HG03095 (cell line): ENCODE measurements at regions not wholly inside any gene's neighbourhood (a gene's known extent, or its start where the extent isn't known, plus 50 kb on each side); places are given as distances from the start of the nearest gene placed in this dataset.

ENCODE experiments used
- ATAC-seq: cut with Tn5 transposase; IDR thresholded peaks from one replicate; pipeline ENCODE4 v1.9.1; 2021; ENCODE audit warnings: moderate library complexity; ENCODE audit not compliant: unreplicated experiment

- ATAC-seq, result no peak
Measured at GRCh38 chr18:76131738-76132137, 363.3 kb downstream of the ZNF516 start.

DNA sequence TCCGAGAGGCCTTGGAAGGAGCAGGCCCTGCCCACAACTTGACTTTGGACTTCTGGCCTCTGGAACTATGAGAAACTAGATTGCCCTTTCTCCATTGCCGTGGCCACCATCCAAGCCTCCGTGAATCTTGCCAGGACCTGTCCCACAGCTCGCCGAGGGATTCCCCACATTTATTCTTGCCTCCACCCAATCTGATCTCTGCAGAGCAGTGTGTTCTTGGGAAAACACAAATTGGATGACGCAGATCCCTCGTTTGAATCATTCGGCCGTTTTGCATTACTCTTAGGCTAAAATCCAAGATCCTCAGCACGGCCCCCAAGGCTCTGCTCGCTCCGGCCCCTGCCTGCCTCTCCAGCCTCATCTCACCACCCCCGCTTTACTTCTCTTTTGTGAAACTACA, 364.2 kb downstream of the ZNF516 start:
- no peak for ATAC-seq

- ATAC-seq, result no peak
Measured at GRCh38 chr18:76126327-76126726, 368.7 kb downstream of the ZNF516 start.

DNA sequence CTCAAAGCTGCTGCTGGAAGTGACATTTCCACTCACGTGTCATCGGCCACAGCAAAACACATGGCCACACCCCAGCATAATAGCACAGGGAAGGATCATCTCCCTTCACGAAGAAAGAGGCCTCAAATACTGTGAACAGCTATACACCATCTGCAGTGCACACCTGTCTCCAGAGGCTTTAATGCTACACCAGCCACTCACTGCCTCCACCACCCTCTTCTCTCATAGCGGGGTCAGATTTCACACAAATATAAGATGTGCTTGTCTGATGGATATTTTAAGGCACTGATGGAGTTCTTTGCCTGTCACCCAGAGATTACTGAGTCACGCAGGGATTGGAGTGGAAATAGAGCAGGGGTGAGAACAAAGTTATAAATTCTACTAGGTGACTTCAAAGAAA, 374.0 kb downstream of the ZNF516 start:
- ATAC-seq, result no peak

GRCh38 chr18:76115580-76115979, 379.5 kb downstream of the ZNF516 start:
- ATAC-seq, result no peak

DNA sequence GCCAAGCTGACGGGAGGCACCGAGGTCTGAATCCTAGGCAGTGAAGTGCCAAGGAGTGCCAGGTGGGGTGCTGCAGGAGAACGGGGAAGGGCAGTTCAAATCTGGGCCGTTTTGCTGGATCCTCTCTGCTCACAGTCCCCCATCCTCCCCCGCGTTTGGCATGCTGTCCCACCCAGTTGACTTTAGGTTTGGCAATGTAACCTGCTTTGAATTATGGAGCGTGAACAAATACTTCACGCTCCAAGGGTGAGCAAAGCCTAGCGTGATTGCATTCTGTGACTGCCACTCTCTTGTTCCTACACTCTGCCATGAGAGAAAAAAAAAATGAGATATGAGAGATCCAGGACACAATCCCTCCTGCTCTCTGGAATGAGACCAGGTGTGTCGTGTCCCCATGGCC, 381.9 kb downstream of the ZNF516 start:
- ATAC-seq, result no peak

GRCh38 chr18:76102626-76103025, 392.4 kb downstream of the ZNF516 start:
- ATAC-seq, result no peak

- ATAC-seq, result no peak
Measured at GRCh38 chr18:76102156-76102555, 392.9 kb downstream of the ZNF516 start.

DNA sequence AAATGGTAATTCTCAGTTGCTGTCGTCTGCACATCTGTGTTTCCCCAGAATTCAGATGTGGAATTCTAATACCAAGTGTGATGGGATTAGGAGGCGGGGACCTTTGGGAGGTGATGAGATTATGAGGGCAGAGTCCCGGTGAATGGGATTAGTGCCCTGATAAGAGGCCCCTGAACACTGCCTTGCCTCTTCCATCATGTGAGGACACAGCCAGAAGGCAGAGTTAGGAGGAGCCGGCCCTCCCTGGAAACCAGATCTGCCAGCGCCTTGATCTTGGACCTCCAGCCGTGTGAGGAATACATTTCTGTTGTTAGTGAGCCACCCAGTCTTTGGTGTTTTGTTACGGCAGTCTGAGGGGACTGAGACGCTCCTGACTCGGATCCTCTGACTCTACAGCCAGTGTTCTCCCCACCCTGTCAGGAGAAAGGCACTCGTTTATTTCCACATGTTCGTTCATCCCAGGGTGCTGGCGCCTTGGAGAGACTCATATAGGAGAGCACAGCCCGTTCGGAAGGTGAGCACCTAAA, 395.0 kb downstream of the ZNF516 start:
- no peak for ATAC-seq

- ATAC-seq, result no peak
Measured at GRCh38 chr18:76098674-76099411, 396.2 kb downstream of the ZNF516 start.

DNA sequence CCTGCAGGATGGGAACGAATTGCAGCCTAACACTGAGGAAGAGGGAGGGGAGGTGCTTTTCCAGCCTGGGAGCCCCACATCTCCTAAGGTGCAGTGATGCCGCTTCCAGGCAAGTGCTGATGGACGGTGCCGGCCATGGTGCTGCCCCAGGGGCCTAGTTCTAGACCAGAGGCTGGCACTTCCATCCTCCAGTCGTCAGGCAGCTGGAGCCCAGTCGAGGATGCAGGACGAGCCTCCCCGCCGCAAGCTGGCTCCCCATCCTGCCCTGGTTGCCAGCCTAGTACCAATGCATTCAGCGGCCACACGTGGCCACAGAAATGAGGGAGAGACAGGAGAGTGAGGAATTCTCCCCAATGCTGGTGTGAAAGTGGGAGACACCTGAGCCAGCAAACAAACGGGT, 413.5 kb downstream of the ZNF516 start:
- ATAC-seq, result no peak

- ATAC-seq, result no peak
Measured at GRCh38 chr18:76080430-76080829, 414.6 kb downstream of the ZNF516 start.

DNA sequence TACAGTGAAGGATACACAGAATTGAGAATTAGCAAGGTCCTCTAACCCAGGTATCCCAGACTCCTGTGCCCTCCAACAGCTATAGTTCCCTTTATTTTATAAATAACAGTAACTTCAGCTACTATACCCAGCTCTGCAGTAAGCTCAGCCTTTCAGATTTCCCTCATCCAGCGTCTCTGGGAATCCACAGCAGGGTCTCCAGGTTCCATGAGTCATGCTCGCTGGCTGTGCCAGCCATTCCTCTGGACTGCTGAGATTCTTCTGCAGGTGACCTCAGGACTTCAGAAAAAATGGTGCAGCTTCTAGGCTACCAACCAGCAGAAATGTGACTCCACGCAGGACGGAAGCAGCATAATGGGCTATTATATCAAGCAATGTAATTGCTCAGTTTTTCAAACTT, 419.3 kb downstream of the ZNF516 start:
- no peak for ATAC-seq

GRCh38 chr18:76064998-76065397, 430.0 kb downstream of the ZNF516 start:
- no peak for ATAC-seq

GRCh38 chr18:76058146-76058545, 436.9 kb downstream of the ZNF516 start:
- no peak for ATAC-seq

DNA sequence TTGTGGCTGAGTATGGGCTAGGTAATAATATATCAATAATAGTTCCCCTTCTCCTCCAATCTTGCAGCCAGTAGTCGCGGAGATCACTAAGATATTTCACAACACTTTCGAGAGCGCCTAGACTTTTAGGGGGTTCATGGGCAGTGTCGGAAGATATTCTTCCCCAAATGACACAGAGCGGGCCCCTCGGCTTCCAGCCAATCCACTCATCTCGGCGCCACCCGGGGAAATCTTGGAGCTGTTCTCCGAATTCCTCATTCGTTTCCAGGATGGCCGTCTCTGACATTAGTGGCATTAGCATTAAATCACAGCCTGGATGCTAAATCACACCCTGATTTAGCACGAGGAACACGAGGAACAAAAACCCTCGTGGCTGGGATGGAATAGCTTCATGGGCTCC, 437.7 kb downstream of the ZNF516 start:
- ATAC-seq, result no peak

DNA sequence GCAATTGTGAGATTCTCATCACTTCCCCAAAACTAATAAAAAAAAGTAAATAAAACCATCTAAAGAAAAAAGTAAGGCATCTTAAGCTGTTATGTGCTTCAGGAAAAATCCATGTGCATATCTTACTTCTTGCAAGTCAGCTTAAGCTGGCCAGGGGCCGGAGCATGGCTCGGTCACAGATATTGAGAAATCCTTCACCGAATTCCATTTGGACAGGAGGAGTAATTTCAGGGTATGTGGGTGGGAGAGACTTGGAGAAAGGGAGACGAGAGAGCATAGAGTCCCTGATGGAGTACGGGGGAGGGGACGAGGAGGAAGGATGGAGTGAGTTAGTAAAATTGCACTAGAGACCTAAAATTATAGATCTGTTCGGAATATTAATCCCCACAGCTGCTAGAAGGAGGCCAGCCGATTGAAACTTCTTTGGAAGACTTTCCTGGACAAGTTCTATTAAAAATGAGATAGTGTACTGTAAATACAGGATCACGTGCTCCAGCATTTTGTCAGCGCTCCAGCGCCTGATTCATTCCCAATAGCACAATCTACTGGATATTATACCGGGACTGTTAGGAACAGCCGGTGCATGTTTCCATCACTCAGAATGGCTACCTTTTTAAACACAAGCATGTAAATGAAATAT, 438.5 kb downstream of the ZNF516 start:
- no peak for ATAC-seq

- ATAC-seq, result no peak
Measured at GRCh38 chr18:76055578-76055977, 439.5 kb downstream of the ZNF516 start.

GRCh38 chr18:76055025-76055424, 440.0 kb downstream of the ZNF516 start:
- no peak for ATAC-seq

DNA sequence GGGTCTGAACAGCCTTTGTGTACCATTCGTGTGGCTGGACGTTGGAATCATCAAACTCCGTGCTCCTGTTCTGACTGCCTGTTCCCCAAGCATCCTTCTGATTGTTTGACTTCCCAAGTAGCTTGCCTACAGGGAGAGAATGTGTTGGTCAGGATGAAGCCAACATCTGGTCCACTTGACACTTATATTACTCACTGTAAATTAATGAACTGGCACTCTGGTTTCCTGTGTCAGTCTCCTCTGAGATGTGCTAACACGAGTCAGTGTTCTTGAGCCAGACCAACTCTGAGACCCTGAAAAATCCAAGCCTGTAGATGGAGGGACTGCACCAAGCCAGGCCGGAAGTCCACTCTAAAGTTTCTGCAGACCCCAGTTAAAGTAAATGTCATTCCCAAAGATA, 440.9 kb downstream of the ZNF516 start:
- no peak for ATAC-seq

DNA sequence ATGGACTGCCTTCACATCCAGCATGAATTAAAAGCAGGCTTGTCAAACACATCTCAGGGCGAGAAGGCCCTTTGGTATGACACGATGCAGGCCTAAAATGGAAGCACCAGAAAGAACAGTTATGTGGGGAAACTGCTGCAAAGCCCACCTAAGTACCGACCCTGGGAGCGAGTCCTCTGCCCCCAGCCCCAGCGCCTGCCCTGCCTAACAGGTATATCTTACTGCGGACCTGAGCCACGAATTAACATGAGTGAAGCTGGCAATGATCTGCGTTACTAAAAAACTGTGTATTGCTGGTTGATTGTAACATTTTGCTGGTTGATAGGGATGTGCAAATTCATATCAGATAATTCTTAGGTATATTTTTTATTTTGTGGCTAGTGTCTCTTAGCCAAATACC, 441.5 kb downstream of the ZNF516 start:
- no peak for ATAC-seq

- no peak for ATAC-seq
Measured at GRCh38 chr18:76052227-76052595, 442.8 kb downstream of the ZNF516 start.
